ENCODE measurements at regions not wholly inside any gene's neighbourhood (a gene's known extent, or its start where the extent isn't known, plus 50 kb on each side); places are given as distances from the start of the nearest gene placed in this dataset.

- Histone ChIP-seq H3K9me3 (ENCODE audit: low read depth) (no peaks in the 10 kb centered on the region), H3K4me3 (no peak overlapping the region), H3K4me1 (ENCODE audit: low read depth) (no peaks in the 10 kb centered on the region), H3K27ac (no peak overlapping the region), H3K27me3 (no peaks in the 10 kb centered on the region), H3K36me3 (no peaks in the 10 kb centered on the region)
- no peak for TF ChIP-seq CTCF (IDR thresholded peaks at IDR 0.05; ENCODE audit: low read depth, low read length)
- DNase-seq (ENCODE audit: low read depth in 1 of 2, low spot score in 1 of 2) = no peak
Measured at GRCh38 chr3:94873751-94874150, 810.9 kb downstream of the NSUN3 start.

- TF ChIP-seq CTCF (IDR thresholded peaks at IDR 0.05; ENCODE audit: low read depth, low read length) = no peak
- no peak for DNase-seq (ENCODE audit: low read depth in 1 of 2, low spot score in 1 of 2)
- Histone ChIP-seq H3K36me3 (no peaks in the 10 kb centered on the region), H3K4me1 (ENCODE audit: low read depth) (no peaks in the 10 kb centered on the region), H3K27ac (no peak overlapping the region), H3K4me3 (no peak overlapping the region), H3K27me3 (no peaks in the 10 kb centered on the region), H3K9me3 (ENCODE audit: low read depth) (no peaks in the 10 kb centered on the region)
Measured at GRCh38 chr3:94875149-94875548, 812.3 kb downstream of the NSUN3 start.

GRCh38 chr3:94887065-94887464, 824.2 kb downstream of the NSUN3 start:
- Histone ChIP-seq H3K9me3 (ENCODE audit: low read depth) (no peaks in the 10 kb centered on the region), H3K4me1 (ENCODE audit: low read depth) (no peaks in the 10 kb centered on the region), H3K27me3 (no peaks in the 10 kb centered on the region), H3K4me3 (no peak overlapping the region), H3K36me3 (no peaks in the 10 kb centered on the region), H3K27ac (no peak overlapping the region)
- no peak for TF ChIP-seq CTCF (IDR thresholded peaks at IDR 0.05; ENCODE audit: low read depth, low read length)
- DNase-seq (ENCODE audit: low read depth in 1 of 2, low spot score in 1 of 2) = peak in 1 of 2 donors; percentile 1

- Histone ChIP-seq H3K4me1 (ENCODE audit: low read depth) (no peaks in the 10 kb centered on the region), H3K36me3 (no peaks in the 10 kb centered on the region), H3K4me3 (no peak overlapping the region), H3K9me3 (ENCODE audit: low read depth) (no peaks in the 10 kb centered on the region), H3K27me3 (no peaks in the 10 kb centered on the region), H3K27ac (no peak overlapping the region)
- DNase-seq (ENCODE audit: low read depth in 1 of 2, low spot score in 1 of 2) = no peak
- TF ChIP-seq CTCF (IDR thresholded peaks at IDR 0.05; ENCODE audit: low read depth, low read length) = no peak
Measured at GRCh38 chr3:94896994-94897393, 834.1 kb downstream of the NSUN3 start.

GRCh38 chr3:94904156-94904674, 841.4 kb downstream of the NSUN3 start:
- H3K27me3 ChIP-seq = no peaks in the 10 kb centered on the region
- H3K9me3 ChIP-seq (ENCODE audit: low read depth) = no peaks in the 10 kb centered on the region
- no peak for TF ChIP-seq CTCF (IDR thresholded peaks at IDR 0.05; ENCODE audit: low read depth, low read length)
- DNase-seq (ENCODE audit: low read depth in 1 of 2, low spot score in 1 of 2) = peak in 1 of 2 donors; percentile 52
- peaks cover 10% of the 10 kb centered on the region for H3K4me1 ChIP-seq (ENCODE audit: low read depth)
- H3K4me3 ChIP-seq = no peak overlapping the region
- peak overlapping the region; percentile 71 for H3K27ac ChIP-seq
- no peaks in the 10 kb centered on the region for H3K36me3 ChIP-seq

GRCh38 chr3:94909726-94910125, 846.9 kb downstream of the NSUN3 start:
- TF ChIP-seq CTCF (IDR thresholded peaks at IDR 0.05; ENCODE audit: low read depth, low read length) = no peak

More at GRCh38 chr3:94909726-94910125, 846.9 kb downstream of the NSUN3 start:
- Histone ChIP-seq H3K27ac (no peak overlapping the region), H3K9me3 (ENCODE audit: low read depth) (no peaks in the 10 kb centered on the region), H3K4me3 (no peak overlapping the region), H3K27me3 (no peaks in the 10 kb centered on the region), H3K4me1 (ENCODE audit: low read depth) (peaks cover under 1% of the 10 kb centered on the region), H3K36me3 (no peaks in the 10 kb centered on the region)
- DNase-seq (ENCODE audit: low read depth in 1 of 2, low spot score in 1 of 2) = no peak

Measured in cardiac muscle cell (in vitro differentiated cells and primary cell).